Retinal pigment epithelial cell (primary cell): ENCODE measurements at regions not wholly inside any gene's neighbourhood (a gene's known extent, or its start where the extent isn't known, plus 50 kb on each side); places are given as distances from the start of the nearest gene placed in this dataset.

ENCODE experiments used
- DNase-seq: peaks from one replicate; pipeline ENCODE4 v3.0.0-alpha.2; 2010; ENCODE audit warnings: low read depth
- H3K4me3 ChIP-seq: 2 replicates; pipeline ENCODE4 v1.5.1; 2011; ENCODE audit warnings: mild to moderate bottlenecking, low read length, control low read depth, moderate library complexity
- CTCF ChIP-seq: conservative IDR thresholded peaks from 2 replicates; pipeline ENCODE4 v1.5.1; 2011; ENCODE audit warnings: low read depth, low read length, control low read depth, inconsistent platforms

- no peak for DNase-seq
- H3K4me3 ChIP-seq: no peak overlapping the region
- TF ChIP-seq CTCF: no peak
Measured at GRCh38 chr2:176479961-176480360, 210.7 kb downstream of the MTX2 start.

GRCh38 chr2:176482107-176482506, 212.9 kb downstream of the MTX2 start:
- TF ChIP-seq CTCF: no peak
- DNase-seq: no peak

GRCh38 chr2:176483476-176483875, 214.2 kb downstream of the MTX2 start:
- TF ChIP-seq CTCF: no peak
- no peak overlapping the region for H3K4me3 ChIP-seq
- DNase-seq: no peak

More at GRCh38 chr2:176482107-176482506, 212.9 kb downstream of the MTX2 start:
- H3K4me3 ChIP-seq: no peak overlapping the region

GRCh38 chr2:176483901-176484568, 214.8 kb downstream of the MTX2 start:
- DNase-seq: no peak
- no peak overlapping the region for H3K4me3 ChIP-seq
- no peak for TF ChIP-seq CTCF

GRCh38 chr2:176484838-176485237, 215.6 kb downstream of the MTX2 start:
- H3K4me3 ChIP-seq: no peak overlapping the region
- no peak for TF ChIP-seq CTCF
- DNase-seq: no peak

GRCh38 chr2:176488431-176488830, 219.2 kb downstream of the MTX2 start:
- DNase-seq: no peak
- no peak overlapping the region for H3K4me3 ChIP-seq
- no peak for TF ChIP-seq CTCF

- DNase-seq: no peak
- H3K4me3 ChIP-seq: no peak overlapping the region
- no peak for TF ChIP-seq CTCF
Measured at GRCh38 chr2:176490061-176490861, 221.0 kb downstream of the MTX2 start.
